ENCODE measurements at regions not wholly inside any gene's neighbourhood (a gene's known extent, or its start where the extent isn't known, plus 50 kb on each side); places are given as distances from the start of the nearest gene placed in this dataset.

DNA sequence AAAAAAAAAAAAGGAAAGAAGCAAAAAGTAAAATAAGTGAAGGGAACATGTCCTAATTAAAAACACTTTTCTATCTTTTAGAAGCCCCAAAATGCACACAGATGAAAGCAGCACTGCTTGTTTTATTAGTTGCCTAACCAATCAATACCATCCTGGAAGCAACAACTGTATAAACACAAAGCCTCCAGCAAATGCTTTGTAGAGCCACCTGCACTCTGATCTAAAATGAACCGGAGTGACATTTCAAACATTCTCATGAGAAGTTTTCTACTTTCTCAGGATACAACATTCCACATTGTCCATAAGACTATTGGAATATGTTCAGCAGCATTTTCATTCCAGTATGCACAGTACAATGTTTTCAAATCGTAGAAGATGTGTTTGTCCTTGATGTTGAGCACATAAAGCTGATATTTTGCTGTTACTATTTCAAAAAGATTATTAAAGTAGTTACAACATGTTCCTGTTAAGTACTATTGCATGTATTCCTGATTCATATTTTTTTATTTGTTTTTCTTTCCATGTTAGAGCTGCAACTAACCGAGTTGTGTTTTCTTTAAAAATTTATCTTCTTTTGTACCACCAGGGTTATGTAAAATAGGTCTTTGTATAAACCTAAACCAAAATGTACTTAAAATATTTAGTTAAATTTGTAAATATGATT is 50.3 kb upstream of the PLSCR5 start:
- DNase-seq (ENCODE audit: low read depth), result no peak
